Naive B cell (primary cell): ENCODE measurements at regions not wholly inside any gene's neighbourhood (a gene's known extent, or its start where the extent isn't known, plus 50 kb on each side); places are given as distances from the start of the nearest gene placed in this dataset.

Experiments
- ATAC-seq, 2 donors: fragments of 150-1000 bp; cut with Tn5 transposase; 2 replicates each; pipeline ENCODE4 v1.10.0; 2021; ENCODE audit warnings: low read depth in 2 of 2, mild to moderate bottlenecking in 2 of 2, moderate library complexity in 2 of 2
- DNase-seq: peaks from one replicate; pipeline ENCODE4 v3.0.0; 2022
- H3K27ac Mint-ChIP-seq, 6 donors: one replicate each; pipeline ENCODE4 v1.8.0; 2020 to 2022; ENCODE audit warnings: mild to moderate bottlenecking in 6 of 6, mixed read lengths in 6 of 6, moderate library complexity in 5 of 6, inconsistent platforms in 2 of 6
- H3K27me3 Mint-ChIP-seq, 3 donors: one replicate each; pipeline ENCODE4 v1.8.0; 2021 to 2022; ENCODE audit warnings: mixed read lengths in 3 of 3, mild to moderate bottlenecking in 1 of 3
- H3K36me3 Mint-ChIP-seq, 2 donors: one replicate each; pipeline ENCODE4 v1.8.0; 2020 to 2022; ENCODE audit warnings: mixed read lengths in 2 of 2, inconsistent platforms in 1 of 2, mild to moderate bottlenecking in 1 of 2
- H3K4me1 Mint-ChIP-seq, 3 donors: one replicate each; pipeline ENCODE4 v1.8.0; 2020 to 2022; ENCODE audit warnings: mixed read lengths in 3 of 3, inconsistent platforms in 1 of 3, mild to moderate bottlenecking in 1 of 3, moderate library complexity in 1 of 3
- H3K4me3 Mint-ChIP-seq, 8 donors: one replicate each; pipeline ENCODE4 v1.8.0; 2020 to 2022; ENCODE audit warnings: mild to moderate bottlenecking in 8 of 8, mixed read lengths in 8 of 8, moderate library complexity in 8 of 8, inconsistent platforms in 2 of 8
- H3K9me3 Mint-ChIP-seq, 7 donors: one replicate each; pipeline ENCODE4 v1.8.0; 2020 to 2022; ENCODE audit warnings: mixed read lengths in 7 of 7, mild to moderate bottlenecking in 5 of 7, inconsistent platforms in 2 of 7, moderate library complexity in 1 of 7

GRCh38 chr15:31554261-31554660 lies 227.6 kb downstream of the KLF13 start:
- no peaks in the 10 kb centered on the region for H3K4me1 Mint-ChIP-seq
- no peaks in the 10 kb centered on the region for H3K9me3 Mint-ChIP-seq
- peaks cover 14 to 31% (median 26%) of the 10 kb centered on the region in 3 donors for H3K27me3 Mint-ChIP-seq
- no peak overlapping the region for H3K4me3 Mint-ChIP-seq
- DNase-seq: no peak
- no peaks in the 10 kb centered on the region for H3K36me3 Mint-ChIP-seq
- H3K27ac Mint-ChIP-seq: peak overlapping the region in 1 of 6 donors; percentile 61
- ATAC-seq: no peak

- H3K9me3 Mint-ChIP-seq: no peaks in the 10 kb centered on the region
- H3K36me3 Mint-ChIP-seq: no peaks in the 10 kb centered on the region
- DNase-seq (no peak), ATAC-seq (no peak)
- H3K4me3 Mint-ChIP-seq: no peak overlapping the region
- no peak overlapping the region for H3K27ac Mint-ChIP-seq
- peaks cover 10 to 25% (median 23%) of the 10 kb centered on the region in 3 donors for H3K27me3 Mint-ChIP-seq
- H3K4me1 Mint-ChIP-seq: no peaks in the 10 kb centered on the region
These were observed 228.4 kb downstream of the KLF13 start for GRCh38 chr15:31555022-31555421.

- Mint-ChIP-seq H3K9me3 (no peaks in the 10 kb centered on the region), H3K27ac (no peak overlapping the region), H3K4me1 (no peaks in the 10 kb centered on the region), H3K36me3 (no peaks in the 10 kb centered on the region), H3K27me3 (peaks cover 10 to 33% (median 25%) of the 10 kb centered on the region in 3 donors), H3K4me3 (no peak overlapping the region)
- DNase-seq: no peak
- ATAC-seq: no peak
These were observed 230.0 kb downstream of the KLF13 start for GRCh38 chr15:31556494-31557150.

- Mint-ChIP-seq H3K9me3 (no peaks in the 10 kb centered on the region), H3K4me3 (no peak overlapping the region), H3K36me3 (no peaks in the 10 kb centered on the region), H3K27me3 (peaks cover under 1 to 40% (median 34%) of the 10 kb centered on the region in 3 donors), H3K4me1 (no peaks in the 10 kb centered on the region), H3K27ac (peak overlapping the region in 1 of 6 donors; percentile 26)
- ATAC-seq (no peak), DNase-seq (no peak)
These were observed 231.3 kb downstream of the KLF13 start for GRCh38 chr15:31557899-31558298.

GRCh38 chr15:31558840-31559239 lies 232.2 kb downstream of the KLF13 start:
- Mint-ChIP-seq H3K27me3 (peaks cover 0 to 44% (median 33%) of the 10 kb centered on the region in 3 donors), H3K4me3 (no peak overlapping the region), H3K9me3 (no peaks in the 10 kb centered on the region), H3K36me3 (no peaks in the 10 kb centered on the region), H3K4me1 (no peaks in the 10 kb centered on the region), H3K27ac (no peak overlapping the region)
- ATAC-seq (no peak), DNase-seq (no peak)

GRCh38 chr15:31559786-31560185 lies 233.2 kb downstream of the KLF13 start:
- H3K4me3 Mint-ChIP-seq: no peak overlapping the region

GRCh38 chr15:31560643-31561042 lies 234.0 kb downstream of the KLF13 start:
- Mint-ChIP-seq H3K4me3 (peak overlapping the region in 1 of 8 donors; percentile 22), H3K27ac (no peak overlapping the region)

More at GRCh38 chr15:31559786-31560185, 233.2 kb downstream of the KLF13 start:
- no peak overlapping the region for H3K27ac Mint-ChIP-seq
- no peaks in the 10 kb centered on the region for H3K9me3 Mint-ChIP-seq
- no peaks in the 10 kb centered on the region for H3K4me1 Mint-ChIP-seq
- no peak for DNase-seq
- ATAC-seq: no peak
- H3K27me3 Mint-ChIP-seq: peaks cover 0 to 34% (median 23%) of the 10 kb centered on the region in 3 donors
- H3K36me3 Mint-ChIP-seq: no peaks in the 10 kb centered on the region

GRCh38 chr15:31561156-31561555 lies 234.5 kb downstream of the KLF13 start:
- Mint-ChIP-seq H3K27ac (no peak overlapping the region), H3K27me3 (peaks cover 0 to 34% (median 23%) of the 10 kb centered on the region in 3 donors), H3K9me3 (peaks cover 0 to under 1% (median 0%) of the 10 kb centered on the region in 7 donors), H3K36me3 (no peaks in the 10 kb centered on the region), H3K4me3 (peak overlapping the region in 1 of 8 donors; percentile 22), H3K4me1 (no peaks in the 10 kb centered on the region)
- ATAC-seq (no peak), DNase-seq (no peak)

More at GRCh38 chr15:31560643-31561042, 234.0 kb downstream of the KLF13 start:
- Mint-ChIP-seq H3K9me3 (no peaks in the 10 kb centered on the region), H3K4me1 (no peaks in the 10 kb centered on the region), H3K36me3 (no peaks in the 10 kb centered on the region), H3K27me3 (peaks cover 0 to 34% (median 23%) of the 10 kb centered on the region in 3 donors)
- ATAC-seq (no peak), DNase-seq (no peak)

GRCh38 chr15:31563001-31563400 lies 236.4 kb downstream of the KLF13 start:
- no peak overlapping the region for H3K27ac Mint-ChIP-seq
- ATAC-seq (no peak), DNase-seq (no peak)
- H3K9me3 Mint-ChIP-seq: peaks cover 0 to 12% (median 4%) of the 10 kb centered on the region in 7 donors
- peaks cover 0 to 9% of the 10 kb centered on the region in 2 donors for H3K36me3 Mint-ChIP-seq
- no peaks in the 10 kb centered on the region for H3K4me1 Mint-ChIP-seq
- H3K27me3 Mint-ChIP-seq: peaks cover 0 to 37% (median 15%) of the 10 kb centered on the region in 3 donors
- H3K4me3 Mint-ChIP-seq: no peak overlapping the region

- no peaks in the 10 kb centered on the region for H3K4me1 Mint-ChIP-seq
- peaks cover 0 to 16% (median 4%) of the 10 kb centered on the region in 7 donors for H3K9me3 Mint-ChIP-seq
- no peak overlapping the region for H3K27ac Mint-ChIP-seq
- H3K4me3 Mint-ChIP-seq: no peak overlapping the region
- no peak for DNase-seq
- no peak for ATAC-seq
- peaks cover 0 to 37% (median 15%) of the 10 kb centered on the region in 3 donors for H3K27me3 Mint-ChIP-seq
- H3K36me3 Mint-ChIP-seq: peaks cover 0 to 9% of the 10 kb centered on the region in 2 donors
These were observed 236.8 kb downstream of the KLF13 start for GRCh38 chr15:31563421-31563820.

GRCh38 chr15:31567861-31568260 lies 241.2 kb downstream of the KLF13 start:
- no peak overlapping the region for H3K27ac Mint-ChIP-seq
- H3K36me3 Mint-ChIP-seq: peaks cover 0 to 9% of the 10 kb centered on the region in 2 donors
- peaks cover 8 to 27% (median 22%) of the 10 kb centered on the region in 3 donors for H3K27me3 Mint-ChIP-seq
- DNase-seq (no peak), ATAC-seq (no peak)
- peaks cover 0 to 22% (median 8%) of the 10 kb centered on the region in 7 donors for H3K9me3 Mint-ChIP-seq
- no peaks in the 10 kb centered on the region for H3K4me1 Mint-ChIP-seq
- H3K4me3 Mint-ChIP-seq: no peak overlapping the region

GRCh38 chr15:31569836-31570235 lies 243.2 kb downstream of the KLF13 start:
- Mint-ChIP-seq H3K4me3 (no peak overlapping the region), H3K9me3 (peaks cover 0 to 22% (median 8%) of the 10 kb centered on the region in 7 donors), H3K4me1 (no peaks in the 10 kb centered on the region), H3K27ac (no peak overlapping the region), H3K27me3 (peaks cover 13 to 27% (median 20%) of the 10 kb centered on the region in 3 donors), H3K36me3 (peaks cover 0 to 9% of the 10 kb centered on the region in 2 donors)
- ATAC-seq (no peak), DNase-seq (no peak)

GRCh38 chr15:31570591-31570990 lies 244.0 kb downstream of the KLF13 start:
- ATAC-seq (no peak), DNase-seq (no peak)
- peaks cover 0 to 9% of the 10 kb centered on the region in 2 donors for H3K36me3 Mint-ChIP-seq
- H3K4me1 Mint-ChIP-seq: no peaks in the 10 kb centered on the region
- peaks cover 13 to 27% (median 22%) of the 10 kb centered on the region in 3 donors for H3K27me3 Mint-ChIP-seq
- peaks cover 0 to 22% (median 8%) of the 10 kb centered on the region in 7 donors for H3K9me3 Mint-ChIP-seq
- no peak overlapping the region for H3K4me3 Mint-ChIP-seq
- no peak overlapping the region for H3K27ac Mint-ChIP-seq

- no peak overlapping the region for H3K27ac Mint-ChIP-seq
- H3K36me3 Mint-ChIP-seq: peaks cover 0 to 9% of the 10 kb centered on the region in 2 donors
- H3K4me1 Mint-ChIP-seq: no peaks in the 10 kb centered on the region
- no peak overlapping the region for H3K4me3 Mint-ChIP-seq
- ATAC-seq: no peak
- H3K9me3 Mint-ChIP-seq: peaks cover 0 to 22% (median 6%) of the 10 kb centered on the region in 7 donors
- peaks cover 13 to 31% (median 22%) of the 10 kb centered on the region in 3 donors for H3K27me3 Mint-ChIP-seq
- DNase-seq: no peak
These were observed 245.0 kb downstream of the KLF13 start for GRCh38 chr15:31571676-31572075.
